GM19328 (cell line): ENCODE measurements at regions not wholly inside any gene's neighbourhood (a gene's known extent, or its start where the extent isn't known, plus 50 kb on each side); places are given as distances from the start of the nearest gene placed in this dataset.
"Not testable (repeated sequence)": the region's sequence is repeated elsewhere in the genome, so short reads cannot be mapped to it uniquely, and the experiment has no call there.

Experiments used
- ATAC-seq: cut with Tn5 transposase; IDR thresholded peaks from one replicate; pipeline ENCODE4 v1.9.1; 2021; ENCODE audit warnings: mild to moderate bottlenecking, moderate library complexity; ENCODE audit not compliant: unreplicated experiment

- no peak for ATAC-seq
These were observed 195.9 kb upstream of the FBXO33 start for GRCh38 chr14:39628087-39628486.

- no peak for ATAC-seq
These were observed 194.7 kb upstream of the FBXO33 start for GRCh38 chr14:39626589-39627576.

GRCh38 chr14:39621678-39622077 is 189.4 kb upstream of the FBXO33 start:
- ATAC-seq = no peak

- no peak for ATAC-seq
These were observed 189.0 kb upstream of the FBXO33 start for GRCh38 chr14:39621223-39621622.

GRCh38 chr14:39617537-39617936 is 185.3 kb upstream of the FBXO33 start:
- no peak for ATAC-seq

GRCh38 chr14:39615352-39615751 is 183.1 kb upstream of the FBXO33 start:
- ATAC-seq = no peak

DNA sequence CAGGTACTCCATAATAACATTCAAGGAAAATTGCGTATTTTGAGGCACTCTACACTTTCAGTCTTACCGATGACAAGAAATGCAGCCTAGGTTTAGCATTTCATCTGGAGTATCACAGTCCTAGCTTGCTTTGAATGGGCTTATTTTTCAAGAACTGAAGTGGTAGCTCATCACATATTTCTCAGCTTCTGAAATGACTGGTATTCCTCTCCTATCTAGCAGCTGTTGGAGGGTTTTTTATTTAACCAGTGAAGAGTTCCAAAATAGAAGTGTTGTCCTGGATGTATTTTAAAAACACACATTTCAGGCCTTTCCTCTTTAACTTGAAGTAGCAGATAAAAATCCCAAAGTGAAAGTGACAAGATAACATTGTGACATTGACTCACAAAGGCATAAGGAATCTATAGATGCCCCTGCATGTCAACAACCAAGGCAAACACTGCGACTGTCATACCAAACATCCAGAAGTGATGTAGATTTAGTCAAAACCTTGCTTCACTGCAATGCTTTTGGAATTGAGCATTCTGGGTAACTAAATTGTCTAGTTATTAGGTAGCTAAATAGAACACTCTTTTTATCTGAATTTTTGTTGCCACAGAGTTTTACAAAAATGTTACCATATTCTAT is 182.2 kb upstream of the FBXO33 start:
- no peak for ATAC-seq

- ATAC-seq = no peak
These were observed 176.9 kb upstream of the FBXO33 start for GRCh38 chr14:39609119-39609518.

DNA sequence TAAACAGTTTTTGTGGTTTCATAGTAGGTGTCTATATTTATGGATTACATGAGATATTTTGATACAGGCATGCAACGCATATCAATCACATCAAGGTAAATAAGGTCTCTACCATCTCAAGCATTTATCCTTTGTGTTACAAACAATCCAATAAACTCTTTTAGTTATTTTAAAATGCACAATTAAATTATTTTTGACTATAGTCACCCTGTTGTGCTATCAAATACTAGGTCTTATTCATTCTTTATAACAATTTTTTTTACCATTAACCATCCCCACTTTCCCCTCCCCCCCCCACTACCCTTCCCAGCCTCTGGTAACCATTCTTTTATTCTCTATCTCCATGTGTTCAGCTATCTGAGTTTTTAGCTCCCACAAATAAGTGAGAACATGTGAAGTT is 175.7 kb upstream of the FBXO33 start:
- ATAC-seq = no peak

- ATAC-seq = no peak
These were observed 171.7 kb upstream of the FBXO33 start for GRCh38 chr14:39603942-39604341.

DNA sequence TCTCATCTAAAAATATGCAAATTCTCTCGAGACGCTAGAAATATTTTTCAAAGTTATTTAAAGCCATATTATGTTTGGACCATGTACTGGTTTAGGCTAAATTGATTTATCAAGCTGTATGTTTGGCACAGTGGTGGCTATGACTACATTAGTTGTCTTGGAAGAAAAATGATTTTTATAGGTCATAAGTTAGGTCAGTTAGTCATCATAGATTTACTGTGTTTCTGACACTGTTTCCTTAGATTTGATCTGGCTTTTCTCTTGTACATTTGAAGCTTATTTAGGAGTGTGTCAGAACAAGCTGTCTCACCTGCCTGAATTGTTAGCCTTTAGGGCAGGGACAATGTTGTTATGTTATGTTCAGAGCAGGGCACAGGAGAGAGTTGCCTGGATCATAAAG is 161.1 kb upstream of the FBXO33 start:
- no peak for ATAC-seq

DNA sequence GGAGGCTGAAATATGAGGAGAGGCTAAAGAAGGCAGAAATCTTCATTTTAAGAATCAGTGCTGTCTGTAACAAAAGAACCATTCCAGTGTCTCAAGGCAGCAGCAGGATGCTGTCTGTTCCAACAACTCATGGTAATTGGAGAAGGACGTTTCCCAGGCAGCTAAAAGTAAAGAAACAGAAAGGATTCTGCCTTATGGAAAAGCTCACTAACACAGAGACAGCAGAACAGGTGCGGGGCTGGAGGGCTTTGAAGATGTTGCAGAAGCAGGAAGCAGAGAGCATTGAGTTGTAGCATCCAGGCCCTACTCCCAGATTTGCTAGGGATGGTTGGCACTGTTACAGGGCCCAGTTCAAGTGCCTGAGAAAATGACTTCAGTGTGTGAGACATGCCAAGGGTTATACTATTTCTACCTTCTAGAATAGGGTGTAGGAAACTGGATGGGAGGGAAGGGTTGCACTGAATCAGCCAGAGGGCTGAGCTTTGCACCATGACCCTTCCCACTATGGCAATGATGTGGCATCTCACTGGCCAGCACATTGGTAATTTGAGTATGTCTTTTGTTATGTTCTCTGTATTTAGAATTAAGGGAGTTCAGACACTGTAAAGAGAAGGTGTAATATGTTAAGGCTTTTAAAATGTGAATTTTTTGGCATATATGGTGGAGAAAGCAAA is 160.0 kb upstream of the FBXO33 start:
- no peak for ATAC-seq

DNA sequence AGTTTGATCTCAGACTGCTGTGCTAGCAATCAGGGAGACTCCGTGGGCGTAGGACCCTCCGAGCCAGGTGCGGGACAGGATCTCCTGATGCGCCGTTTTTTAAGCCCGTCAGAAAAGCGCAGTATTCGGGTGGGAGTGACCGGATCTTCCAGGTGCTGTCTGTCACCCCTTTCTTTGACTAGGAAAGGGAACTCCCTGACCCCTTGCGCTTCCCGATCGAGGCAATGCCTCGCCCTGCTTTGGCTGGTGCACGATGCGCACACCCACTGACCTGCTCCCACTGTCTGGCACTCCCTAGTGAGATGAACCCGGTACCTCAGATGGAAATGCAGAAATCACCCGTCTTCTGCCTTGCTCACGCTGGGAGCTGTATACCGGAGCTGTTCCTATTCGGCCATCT is 157.6 kb upstream of the FBXO33 start:
- ATAC-seq = not testable (repeated sequence)

DNA sequence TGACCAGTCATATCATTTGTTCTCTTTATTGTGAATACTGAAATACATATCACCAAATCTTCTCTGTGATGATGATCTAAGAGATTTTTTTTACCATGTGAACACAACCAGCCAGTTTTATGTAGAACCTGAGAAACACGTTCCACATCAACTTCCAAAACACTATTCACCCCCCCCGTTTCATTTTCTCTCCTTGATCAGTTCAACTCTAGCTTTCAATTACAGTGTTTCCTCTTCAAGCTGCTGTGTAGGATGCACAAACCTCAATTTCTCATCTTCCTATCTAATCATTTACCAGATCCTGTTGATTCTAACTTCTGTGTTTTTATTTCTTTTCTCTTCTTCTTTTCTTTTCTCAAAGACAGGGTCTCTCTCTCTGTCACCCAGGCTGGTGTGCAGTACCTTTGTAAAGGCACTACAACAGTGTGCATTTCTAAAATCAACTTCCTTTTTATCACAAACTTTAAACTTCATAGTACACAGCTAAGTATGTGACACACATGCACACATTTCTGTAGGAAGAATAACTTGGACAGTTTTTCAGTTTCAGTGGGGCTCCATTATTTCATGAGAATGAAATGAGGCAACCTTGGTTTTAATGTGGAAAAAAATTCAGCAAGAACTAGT is 149.9 kb upstream of the FBXO33 start:
- no peak for ATAC-seq

DNA sequence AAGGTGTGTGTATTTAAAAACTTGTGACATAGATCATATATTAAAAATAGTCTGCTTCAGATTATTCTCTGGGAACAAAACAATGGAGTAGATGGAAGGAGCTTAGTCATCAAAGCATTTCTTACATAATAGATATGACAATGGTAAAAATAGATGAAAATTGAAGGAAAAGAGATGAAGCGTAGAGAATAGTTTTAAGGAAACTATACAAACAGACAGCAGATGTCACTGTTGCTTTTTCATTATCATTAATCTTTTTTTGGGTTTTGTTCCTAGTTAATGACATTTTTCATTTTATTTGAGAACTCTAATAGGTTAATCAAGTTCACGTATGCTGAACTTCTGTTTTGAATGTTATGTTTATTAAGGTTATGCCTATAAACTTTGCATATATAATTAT is 149.2 kb upstream of the FBXO33 start:
- ATAC-seq = no peak

- ATAC-seq = no peak
These were observed 148.5 kb upstream of the FBXO33 start for GRCh38 chr14:39580696-39581095.

- ATAC-seq = no peak
These were observed 144.5 kb upstream of the FBXO33 start for GRCh38 chr14:39576736-39577135.

DNA sequence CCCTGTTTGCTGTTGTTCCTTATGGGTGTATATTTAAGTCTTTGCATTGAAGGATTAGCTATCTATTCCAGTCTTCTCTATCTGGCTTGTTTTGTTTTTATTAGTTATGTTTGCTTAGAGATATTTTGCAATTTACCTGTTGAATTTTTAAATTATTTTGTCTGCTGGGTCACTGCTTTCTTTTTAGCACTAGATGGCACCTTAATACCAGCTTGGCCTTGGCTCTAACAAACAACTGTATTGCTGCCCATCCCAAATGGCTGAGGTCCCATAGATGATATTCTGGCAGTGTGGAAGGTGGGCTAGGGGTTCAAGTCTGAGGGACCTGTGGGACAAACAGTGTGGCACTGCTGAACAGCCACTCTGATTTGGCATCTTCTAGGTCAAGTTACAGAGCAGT is 144.0 kb upstream of the FBXO33 start:
- no peak for ATAC-seq

GRCh38 chr14:39568809-39569538 is 136.7 kb upstream of the FBXO33 start:
- ATAC-seq = no peak

GRCh38 chr14:39566795-39567194 is 134.6 kb upstream of the FBXO33 start:
- ATAC-seq = no peak

DNA sequence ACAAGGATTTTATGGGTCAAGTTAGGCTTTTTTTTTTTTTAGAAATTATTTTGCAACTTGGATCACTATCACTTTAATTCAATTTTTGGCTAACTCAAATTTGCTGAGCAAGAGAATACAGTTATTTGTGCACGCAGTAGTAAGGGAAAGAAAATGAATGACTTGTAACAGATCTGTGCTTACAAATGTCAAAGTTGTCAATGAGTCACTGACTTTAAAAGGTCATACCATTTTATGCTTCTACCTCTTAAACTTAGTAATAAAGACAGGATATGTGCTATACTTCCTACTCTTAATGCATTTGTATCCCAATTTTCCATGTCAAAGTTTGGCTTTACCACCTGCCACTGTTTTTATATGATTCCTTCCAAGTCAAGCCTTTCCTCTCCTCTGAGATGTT is 131.1 kb upstream of the FBXO33 start:
- ATAC-seq = no peak
